ENCODE measurements at regions not wholly inside any gene's neighbourhood (a gene's known extent, or its start where the extent isn't known, plus 50 kb on each side); places are given as distances from the start of the nearest gene placed in this dataset.

DNA sequence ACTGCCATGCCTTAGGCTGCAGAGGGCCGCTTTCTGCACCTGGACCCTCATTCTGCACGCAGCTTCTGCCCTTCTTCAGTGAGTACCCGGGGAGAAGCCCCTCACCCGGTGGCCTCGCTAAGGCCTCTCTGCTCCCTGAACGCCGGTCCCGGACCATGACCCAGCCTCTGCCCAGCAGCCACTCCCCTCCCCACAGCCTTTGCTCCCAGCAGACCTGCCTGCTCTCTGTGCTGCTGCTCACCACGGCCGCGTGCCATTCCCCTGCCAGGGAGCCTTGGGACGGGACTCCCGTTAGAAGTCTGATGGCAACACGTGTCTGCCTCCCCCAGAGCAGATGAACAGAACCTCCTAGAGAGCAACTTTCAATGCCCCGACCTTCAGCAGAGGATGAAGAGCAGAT is 282.8 kb downstream of the NDUFA10 start:
- Histone ChIP-seq H3K27ac (no peak overlapping the region), H3K9me3 (no peaks in the 10 kb centered on the region), H3K36me3 (no peaks in the 10 kb centered on the region), H3K27me3 (peaks cover 0 to 52% (median 0%) of the 10 kb centered on the region in 3 donors), H3K4me3 (no peak overlapping the region), H3K4me1 (no peaks in the 10 kb centered on the region)
- TF ChIP-seq POLR2A (IDR thresholded peaks at IDR 0.05) (no peak), EP300 (IDR thresholded peaks at IDR 0.05) (no peak), POLR2AphosphoS5 (IDR thresholded peaks at IDR 0.05) (no peak)
- TF ChIP-seq, protein P1, sequence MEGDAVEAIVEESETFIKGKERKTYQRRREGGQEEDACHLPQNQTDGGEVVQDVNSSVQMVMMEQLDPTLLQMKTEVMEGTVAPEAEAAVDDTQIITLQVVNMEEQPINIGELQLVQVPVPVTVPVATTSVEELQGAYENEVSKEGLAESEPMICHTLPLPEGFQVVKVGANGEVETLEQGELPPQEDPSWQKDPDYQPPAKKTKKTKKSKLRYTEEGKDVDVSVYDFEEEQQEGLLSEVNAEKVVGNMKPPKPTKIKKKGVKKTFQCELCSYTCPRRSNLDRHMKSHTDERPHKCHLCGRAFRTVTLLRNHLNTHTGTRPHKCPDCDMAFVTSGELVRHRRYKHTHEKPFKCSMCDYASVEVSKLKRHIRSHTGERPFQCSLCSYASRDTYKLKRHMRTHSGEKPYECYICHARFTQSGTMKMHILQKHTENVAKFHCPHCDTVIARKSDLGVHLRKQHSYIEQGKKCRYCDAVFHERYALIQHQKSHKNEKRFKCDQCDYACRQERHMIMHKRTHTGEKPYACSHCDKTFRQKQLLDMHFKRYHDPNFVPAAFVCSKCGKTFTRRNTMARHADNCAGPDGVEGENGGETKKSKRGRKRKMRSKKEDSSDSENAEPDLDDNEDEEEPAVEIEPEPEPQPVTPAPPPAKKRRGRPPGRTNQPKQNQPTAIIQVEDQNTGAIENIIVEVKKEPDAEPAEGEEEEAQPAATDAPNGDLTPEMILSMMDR (IDR thresholded peaks at IDR 0.05): no peak
- WGBS, 5 donors: 63 to 85% (median 73%) methylated on average over 14 to 15 of the region's 15 CpGs
- no peak for DNase-seq
- intact Hi-C loops (cut with DNase I; ENCODE audit: low total_unique reads): no loop called here

DNA sequence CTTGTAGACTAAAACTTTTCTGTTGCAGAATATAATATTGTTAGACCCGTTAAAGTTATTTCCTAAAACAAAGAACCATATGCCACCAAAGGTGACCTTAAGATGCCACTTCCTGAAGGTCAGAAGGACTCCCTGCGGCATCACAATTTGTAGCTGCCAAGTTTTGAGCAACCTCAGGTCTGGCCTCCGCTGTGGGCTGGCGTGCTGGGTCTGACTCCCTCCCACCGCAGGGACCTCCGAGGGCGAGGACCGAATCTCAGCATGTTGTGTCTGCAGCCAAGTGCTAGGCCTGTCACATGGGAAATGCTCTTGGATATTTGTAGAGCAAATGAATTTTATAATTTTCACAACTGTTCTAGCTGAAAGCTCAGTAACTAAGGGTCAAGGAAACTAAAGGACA is 285.9 kb downstream of the NDUFA10 start:
- H3K4me3 ChIP-seq: no peak overlapping the region
- H3K36me3 ChIP-seq: no peaks in the 10 kb centered on the region
- TF ChIP-seq, protein P1 (IDR thresholded peaks at IDR 0.05): no peak
- no peak for TF ChIP-seq EP300 (IDR thresholded peaks at IDR 0.05)
- TF ChIP-seq POLR2A (IDR thresholded peaks at IDR 0.05): no peak
- no peak for TF ChIP-seq POLR2AphosphoS5 (IDR thresholded peaks at IDR 0.05)
- H3K9me3 ChIP-seq: peaks cover 0 to 3% (median 0%) of the 10 kb centered on the region in 4 donors
- 71 to 86% (median 84%) methylated on average over 7 to 8 of the region's 8 CpGs for WGBS, 5 donors
- H3K27ac ChIP-seq: no peak overlapping the region
- intact Hi-C loops (cut with DNase I; ENCODE audit: low total_unique reads): no loop called here
- no peak for DNase-seq
- H3K4me1 ChIP-seq: no peaks in the 10 kb centered on the region
- peaks cover 0 to 44% (median 0%) of the 10 kb centered on the region in 3 donors for H3K27me3 ChIP-seq

DNA sequence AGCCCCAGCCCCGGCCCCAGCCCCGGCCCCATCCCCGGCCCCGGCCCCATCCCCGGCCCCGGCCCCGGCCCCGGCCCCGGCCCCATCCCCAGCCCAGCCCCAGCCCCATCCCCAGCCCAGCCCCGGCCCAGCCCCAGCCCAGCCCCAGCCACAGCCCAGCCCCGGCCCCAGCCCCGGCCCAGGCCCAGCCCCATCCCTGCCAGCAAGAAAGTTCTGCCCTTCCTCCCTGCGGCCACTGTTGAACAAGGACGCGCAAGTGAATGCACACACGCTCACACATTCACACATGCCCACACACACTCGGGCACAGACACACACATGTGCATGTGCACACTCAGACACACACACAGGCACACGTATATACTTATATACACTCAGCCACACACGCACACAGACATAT is 287.0 kb downstream of the NDUFA10 start:
- no peak for DNase-seq
- 44 to 99% (median 77%) methylated on average over 6 to 19 of the region's 19 CpGs for WGBS, 5 donors
- H3K36me3 ChIP-seq: no peaks in the 10 kb centered on the region
- intact Hi-C loops (cut with DNase I; ENCODE audit: low total_unique reads): no loop called here
- no peak overlapping the region for H3K4me3 ChIP-seq
- peaks cover 0 to 8% (median 3%) of the 10 kb centered on the region in 4 donors for H3K9me3 ChIP-seq
- H3K27ac ChIP-seq: no peak overlapping the region
- H3K4me1 ChIP-seq: no peaks in the 10 kb centered on the region
- H3K27me3 ChIP-seq: peaks cover 0 to 34% (median 0%) of the 10 kb centered on the region in 3 donors
- no peak for TF ChIP-seq POLR2AphosphoS5 (IDR thresholded peaks at IDR 0.05)
- TF ChIP-seq POLR2A (IDR thresholded peaks at IDR 0.05): no peak
- no peak for TF ChIP-seq EP300 (IDR thresholded peaks at IDR 0.05)
- TF ChIP-seq, protein P1 (IDR thresholded peaks at IDR 0.05): no peak

DNA sequence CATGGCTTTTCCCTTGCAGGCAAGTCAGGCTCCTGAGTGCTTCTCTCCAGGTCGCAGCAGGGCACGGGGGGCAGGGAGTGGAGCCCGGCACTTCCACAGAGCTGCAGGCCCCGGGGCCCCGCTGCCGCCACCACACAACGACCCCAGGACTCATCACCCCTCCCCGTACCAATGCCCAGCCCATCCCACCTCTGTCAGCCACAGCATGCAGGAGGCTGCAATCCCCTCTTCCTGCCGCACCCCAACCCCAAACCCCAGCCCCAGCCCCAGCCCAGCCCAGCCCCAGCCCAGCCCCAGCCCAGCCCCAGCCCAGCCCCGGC is 288.0 kb downstream of the NDUFA10 start:
- WGBS, 5 donors: 82 to 93% (median 88%) methylated on average over 3 to 10 of the region's 10 CpGs
- Histone ChIP-seq H3K27ac (no peak overlapping the region), H3K4me3 (no peak overlapping the region), H3K4me1 (no peaks in the 10 kb centered on the region), H3K9me3 (peaks cover 0 to 8% (median 3%) of the 10 kb centered on the region in 4 donors), H3K27me3 (peaks cover 0 to 23% (median 0%) of the 10 kb centered on the region in 3 donors), H3K36me3 (no peaks in the 10 kb centered on the region)
- DNase-seq: no peak
- TF ChIP-seq EP300 (IDR thresholded peaks at IDR 0.05): no peak
- TF ChIP-seq POLR2A (IDR thresholded peaks at IDR 0.05): no peak
- no peak for TF ChIP-seq POLR2AphosphoS5 (IDR thresholded peaks at IDR 0.05)
- TF ChIP-seq, protein P1 (IDR thresholded peaks at IDR 0.05): no peak
- intact Hi-C loops (cut with DNase I; ENCODE audit: low total_unique reads): no loop called here

Measured in stomach (tissue), 8 donors.